ENCODE measurements at regions not wholly inside any gene's neighbourhood (a gene's known extent, or its start where the extent isn't known, plus 50 kb on each side); places are given as distances from the start of the nearest gene placed in this dataset.

GRCh38 chr3:25041871-25042584 is 386.0 kb upstream of the RARB start:
- no peak overlapping the region for H3K4me3 ChIP-seq (replicated peaks; ENCODE audit: insufficient read depth, low read length)
- H3K27me3 ChIP-seq (ENCODE audit: insufficient read depth, poor library complexity, severe bottlenecking), result peaks cover 2% of the 10 kb centered on the region
- TF ChIP-seq CTCF (IDR thresholded peaks at IDR 0.05; ENCODE audit: insufficient read depth, low read length), result no peak
- no peak for DNase-seq (ENCODE audit: low read depth in 1 of 2, low spot score in 1 of 2)
- H3K27ac ChIP-seq (replicated peaks), result no peak overlapping the region

- peaks cover 2% of the 10 kb centered on the region for H3K27me3 ChIP-seq (ENCODE audit: insufficient read depth, poor library complexity, severe bottlenecking)
- no peak overlapping the region for H3K4me3 ChIP-seq (replicated peaks; ENCODE audit: insufficient read depth, low read length)
- no peak overlapping the region for H3K27ac ChIP-seq (replicated peaks)
- no peak for DNase-seq (ENCODE audit: low read depth in 1 of 2, low spot score in 1 of 2)
- TF ChIP-seq SPI1 (IDR thresholded peaks at IDR 0.05; ENCODE audit: borderline replicate concordance, low read depth), result no peak
- no peak for TF ChIP-seq REST (IDR thresholded peaks at IDR 0.05; ENCODE audit: insufficient replicate concordance, low read depth)
- no peak for TF ChIP-seq GABPA (IDR thresholded peaks at IDR 0.05; ENCODE audit: low read depth)
- no peak for TF ChIP-seq POLR2AphosphoS5 (IDR thresholded peaks at IDR 0.05; ENCODE audit: low read depth)
- TF ChIP-seq CTCF (IDR thresholded peaks at IDR 0.05; ENCODE audit: insufficient read depth, low read length), result no peak
Measured at GRCh38 chr3:25043177-25043576, 384.9 kb upstream of the RARB start.

GRCh38 chr3:25043749-25044148 is 384.3 kb upstream of the RARB start:
- Histone ChIP-seq H3K27me3 (ENCODE audit: insufficient read depth, poor library complexity, severe bottlenecking) (peaks cover 2% of the 10 kb centered on the region), H3K27ac (replicated peaks) (no peak overlapping the region), H3K4me3 (replicated peaks; ENCODE audit: insufficient read depth, low read length) (no peak overlapping the region)
- TF ChIP-seq POLR2AphosphoS5 (IDR thresholded peaks at IDR 0.05; ENCODE audit: low read depth) (no peak), GABPA (IDR thresholded peaks at IDR 0.05; ENCODE audit: low read depth) (no peak), CTCF (IDR thresholded peaks at IDR 0.05; ENCODE audit: insufficient read depth, low read length) (no peak), REST (IDR thresholded peaks at IDR 0.05; ENCODE audit: insufficient replicate concordance, low read depth) (no peak), SPI1 (IDR thresholded peaks at IDR 0.05; ENCODE audit: borderline replicate concordance, low read depth) (no peak)
- no peak for DNase-seq (ENCODE audit: low read depth in 1 of 2, low spot score in 1 of 2)
